ENCODE measurements at regions not wholly inside any gene's neighbourhood (a gene's known extent, or its start where the extent isn't known, plus 50 kb on each side); places are given as distances from the start of the nearest gene placed in this dataset.
"Not testable (repeated sequence)": the region's sequence is repeated elsewhere in the genome, so short reads cannot be mapped to it uniquely, and the experiment has no call there.

- DNase-seq: no peak
These were observed 132.4 kb upstream of the ITGA6 start for GRCh38 chr2:172294983-172295382.

GRCh38 chr2:172295677-172296076 lies 131.7 kb upstream of the ITGA6 start:
- no peak for DNase-seq

GRCh38 chr2:172296267-172297046 lies 130.9 kb upstream of the ITGA6 start:
- DNase-seq: no peak

- DNase-seq: no peak
These were observed 129.9 kb upstream of the ITGA6 start for GRCh38 chr2:172297531-172297930.

- no peak for DNase-seq
These were observed 129.4 kb upstream of the ITGA6 start for GRCh38 chr2:172297950-172298349.

GRCh38 chr2:172299741-172300140 lies 127.6 kb upstream of the ITGA6 start:
- peak; percentile 64 for DNase-seq

- DNase-seq: no peak
These were observed 126.5 kb upstream of the ITGA6 start for GRCh38 chr2:172300851-172301250.

GRCh38 chr2:172305066-172305465 lies 122.3 kb upstream of the ITGA6 start:
- DNase-seq: no peak

GRCh38 chr2:172307800-172308199 lies 119.6 kb upstream of the ITGA6 start:
- no peak for DNase-seq

- no peak for DNase-seq
These were observed 119.0 kb upstream of the ITGA6 start for GRCh38 chr2:172308253-172308935.

GRCh38 chr2:172311921-172312345 lies 115.5 kb upstream of the ITGA6 start:
- no peak for DNase-seq

- DNase-seq: no peak
These were observed 113.6 kb upstream of the ITGA6 start for GRCh38 chr2:172313715-172314341.

- not testable (repeated sequence) for DNase-seq
These were observed 112.3 kb upstream of the ITGA6 start for GRCh38 chr2:172315070-172315469.

- no peak for DNase-seq
These were observed 105.3 kb upstream of the ITGA6 start for GRCh38 chr2:172322049-172322448.

GRCh38 chr2:172323256-172323655 lies 104.1 kb upstream of the ITGA6 start:
- no peak for DNase-seq

GRCh38 chr2:172323861-172324597 lies 103.4 kb upstream of the ITGA6 start:
- DNase-seq: no peak

GRCh38 chr2:172326211-172326509 lies 101.2 kb upstream of the ITGA6 start:
- no peak for DNase-seq

GRCh38 chr2:172328103-172328841 lies 99.1 kb upstream of the ITGA6 start:
- DNase-seq: no peak

- no peak for DNase-seq
These were observed 98.0 kb upstream of the ITGA6 start for GRCh38 chr2:172329416-172329773.

- peak; percentile 68 for DNase-seq
These were observed 97.4 kb upstream of the ITGA6 start for GRCh38 chr2:172329774-172330671.

GRCh38 chr2:172332507-172332906 lies 94.9 kb upstream of the ITGA6 start:
- no peak for DNase-seq
